BJ (cell line): ENCODE measurements at regions not wholly inside any gene's neighbourhood (a gene's known extent, or its start where the extent isn't known, plus 50 kb on each side); places are given as distances from the start of the nearest gene placed in this dataset.
"Not testable (repeated sequence)": the region's sequence is repeated elsewhere in the genome, so short reads cannot be mapped to it uniquely, and the experiment has no call there.

ENCODE experiments used
- CTCF ChIA-PET: fragments of 350-600 bp; formaldehyde crosslinking; extraction: SDS; loops from one replicate; lab custom pipeline; 2021; ENCODE audit warnings: antibody characterized with exemption, inconsistent platforms; lab: Yijun Ruan, JAX
- POLR2A ChIA-PET: fragments of 300-600 bp; sonication (Branson Sonifier 250); formaldehyde crosslinking; extraction: SDS; loops from one replicate; lab custom pipeline; 2021; ENCODE audit warnings: antibody characterized with exemption; lab: Charles Lee
- DNase-seq: peaks from one replicate; pipeline ENCODE4 v3.0.0-alpha.2; 2011; ENCODE audit warnings: low read depth
- H3K27me3 ChIP-seq: 2 replicates; pipeline ENCODE4 v1.6.0; 2011; ENCODE audit warnings: low read length; ENCODE audit not compliant: control insufficient read depth, insufficient read depth
- H3K36me3 ChIP-seq: 2 replicates; pipeline ENCODE4 v1.5.1; 2011; ENCODE audit warnings: low read length; ENCODE audit not compliant: control insufficient read depth, insufficient read depth
- H3K4me3 ChIP-seq: 2 replicates; pipeline ENCODE4 v1.5.1; 2011; ENCODE audit warnings: low read depth, mild to moderate bottlenecking, control low read depth, low read length
- TF ChIP-seq, protein P1 (sequence below): IDR thresholded peaks from 2 replicates; pipeline ENCODE4 v1.5.1; 2011; ENCODE audit warnings: low read depth, mild to moderate bottlenecking, control low read depth, inconsistent platforms, low read length, moderate library complexity; ENCODE audit not compliant: insufficient read depth

DNA sequence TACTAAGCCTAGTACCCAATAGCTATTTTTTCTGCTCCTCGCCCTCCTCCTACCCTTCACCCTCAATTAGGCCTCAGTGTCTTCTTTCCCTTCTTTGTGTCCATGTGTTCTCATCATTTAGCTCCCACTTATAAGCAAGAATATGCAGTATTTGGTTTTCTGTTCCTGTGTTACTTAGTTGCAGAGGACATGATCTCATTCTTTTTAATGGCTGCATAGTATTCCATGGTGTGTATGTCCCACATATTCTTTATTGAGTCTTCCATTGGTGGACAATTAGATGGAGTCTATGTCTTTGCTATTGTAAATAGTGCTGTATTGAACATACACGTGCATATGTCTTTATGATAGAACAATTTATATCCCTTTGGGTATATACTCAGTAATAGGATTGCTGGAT lies 106.9 kb upstream of the NR5A2 start:
- TF ChIP-seq, protein P1, sequence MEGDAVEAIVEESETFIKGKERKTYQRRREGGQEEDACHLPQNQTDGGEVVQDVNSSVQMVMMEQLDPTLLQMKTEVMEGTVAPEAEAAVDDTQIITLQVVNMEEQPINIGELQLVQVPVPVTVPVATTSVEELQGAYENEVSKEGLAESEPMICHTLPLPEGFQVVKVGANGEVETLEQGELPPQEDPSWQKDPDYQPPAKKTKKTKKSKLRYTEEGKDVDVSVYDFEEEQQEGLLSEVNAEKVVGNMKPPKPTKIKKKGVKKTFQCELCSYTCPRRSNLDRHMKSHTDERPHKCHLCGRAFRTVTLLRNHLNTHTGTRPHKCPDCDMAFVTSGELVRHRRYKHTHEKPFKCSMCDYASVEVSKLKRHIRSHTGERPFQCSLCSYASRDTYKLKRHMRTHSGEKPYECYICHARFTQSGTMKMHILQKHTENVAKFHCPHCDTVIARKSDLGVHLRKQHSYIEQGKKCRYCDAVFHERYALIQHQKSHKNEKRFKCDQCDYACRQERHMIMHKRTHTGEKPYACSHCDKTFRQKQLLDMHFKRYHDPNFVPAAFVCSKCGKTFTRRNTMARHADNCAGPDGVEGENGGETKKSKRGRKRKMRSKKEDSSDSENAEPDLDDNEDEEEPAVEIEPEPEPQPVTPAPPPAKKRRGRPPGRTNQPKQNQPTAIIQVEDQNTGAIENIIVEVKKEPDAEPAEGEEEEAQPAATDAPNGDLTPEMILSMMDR: no peak
- CTCF ChIA-PET: interaction anchor here (0.6 kb wide), 1 partner anchor 63 kb away, joined by 3 read pairs; no protein-coding TSS in a partner anchor
- no peak overlapping the region for H3K4me3 ChIP-seq
- H3K27me3 ChIP-seq: no peaks in the 10 kb centered on the region
- no peak for DNase-seq
- POLR2A ChIA-PET: no interaction called here
- no peaks in the 10 kb centered on the region for H3K36me3 ChIP-seq

DNA sequence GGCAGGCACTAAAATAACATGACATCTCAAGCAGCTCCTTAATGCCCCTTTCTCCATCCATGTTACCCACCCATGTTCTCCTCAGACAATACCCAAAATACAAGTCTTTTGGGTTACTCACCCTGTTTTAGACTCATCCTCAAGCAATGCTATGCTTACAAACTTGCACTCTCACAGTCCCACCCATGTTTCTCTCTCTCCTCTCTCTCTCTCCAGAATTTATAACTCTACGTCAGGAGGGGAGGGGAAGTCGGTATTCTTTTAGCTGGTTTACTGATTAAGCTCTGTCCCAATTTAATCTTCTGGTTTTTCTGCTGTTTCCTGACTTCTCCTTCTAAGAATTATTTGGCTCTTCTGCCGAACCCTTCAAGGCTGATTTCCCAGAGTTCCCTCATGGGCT lies 98.0 kb upstream of the NR5A2 start:
- no peaks in the 10 kb centered on the region for H3K27me3 ChIP-seq
- CTCF ChIA-PET: no interaction called here

DNA sequence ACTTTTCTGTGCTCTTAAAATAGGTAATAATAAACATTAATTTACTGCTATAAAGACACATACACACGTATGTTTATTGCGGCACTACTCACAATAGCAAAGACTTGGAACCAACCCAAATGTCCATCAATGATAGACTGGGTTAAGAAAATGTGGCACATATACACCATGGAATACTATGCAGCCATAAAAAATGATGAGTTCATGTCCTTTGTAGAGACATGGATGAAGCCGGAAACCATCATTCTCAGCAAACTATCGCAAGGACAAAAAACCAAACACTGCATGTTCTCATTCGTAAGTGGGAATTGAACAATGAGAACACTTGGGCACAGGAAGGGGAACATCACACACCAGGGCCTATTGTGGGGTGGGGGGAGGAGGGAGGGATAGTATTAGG lies 97.4 kb upstream of the NR5A2 start:
- DNase-seq, POLR2A ChIA-PET, H3K4me3 ChIP-seq, CTCF ChIA-PET, H3K36me3 ChIP-seq, H3K27me3 ChIP-seq: not testable (repeated sequence)

More for the DNA sequence above, 98.0 kb upstream of the NR5A2 start:
- no peak for DNase-seq
- POLR2A ChIA-PET: no interaction called here
- no peak overlapping the region for H3K4me3 ChIP-seq
- TF ChIP-seq, protein P1: no peak
- H3K36me3 ChIP-seq: no peaks in the 10 kb centered on the region

DNA sequence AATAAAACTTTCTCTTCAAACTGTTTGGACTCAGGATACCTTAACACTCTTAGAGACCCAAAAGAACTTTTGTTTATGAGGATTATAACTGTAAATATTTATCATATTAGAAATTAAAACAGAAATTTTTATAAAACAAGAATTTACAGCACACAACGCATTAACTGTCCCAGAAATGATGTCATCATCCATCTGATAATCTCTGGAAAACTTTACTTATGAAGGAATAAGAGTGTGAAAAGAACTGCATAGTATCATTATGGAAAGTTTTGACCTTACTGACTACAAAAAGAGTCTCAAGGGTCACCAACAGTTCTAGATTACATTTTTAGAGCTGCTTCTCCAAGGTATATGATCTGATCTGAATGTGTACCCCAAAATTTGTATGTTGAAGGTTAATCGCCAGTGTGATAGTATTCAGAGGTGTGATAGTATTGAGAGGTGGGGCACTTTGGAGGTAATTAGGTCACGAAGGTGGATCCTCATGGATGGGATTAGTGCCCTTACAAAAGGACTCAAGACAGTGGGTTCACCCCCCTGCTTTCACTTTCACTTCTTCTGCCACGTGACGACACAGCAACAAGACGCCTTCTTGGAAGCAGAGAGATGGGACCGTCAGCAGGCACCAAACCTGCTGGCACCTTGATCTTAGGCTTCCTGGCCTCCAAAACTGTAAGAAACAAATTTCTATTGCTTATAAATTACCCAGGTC lies 95.7 kb upstream of the NR5A2 start:
- Histone ChIP-seq H3K27me3 (no peaks in the 10 kb centered on the region), H3K4me3 (no peak overlapping the region), H3K36me3 (no peaks in the 10 kb centered on the region)
- DNase-seq: no peak
- CTCF ChIA-PET: no interaction called here
- TF ChIP-seq, protein P1: no peak
- POLR2A ChIA-PET: interaction anchor here (0.9 kb wide), 1 partner anchor 133 kb away, joined by 3 read pairs; no protein-coding TSS in a partner anchor

DNA sequence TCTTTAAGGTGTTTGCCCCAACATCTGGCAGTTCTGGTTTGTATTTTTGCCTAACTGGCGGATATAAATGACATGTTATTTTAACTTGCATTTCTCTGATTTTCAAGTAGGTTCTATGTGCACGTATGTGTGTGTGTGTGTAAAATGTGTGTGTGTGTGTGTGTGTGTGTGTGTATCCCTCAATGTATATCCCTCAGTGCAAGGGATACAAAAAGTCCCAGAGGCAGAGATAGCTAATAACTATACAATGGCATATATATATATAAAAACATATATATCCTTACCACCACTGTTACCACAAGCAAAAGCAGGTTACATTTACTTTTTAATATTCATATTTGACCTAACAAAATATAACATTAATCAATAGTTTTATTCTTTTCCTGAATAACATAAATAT lies 95.0 kb upstream of the NR5A2 start:
- H3K4me3 ChIP-seq: no peak overlapping the region
- POLR2A ChIA-PET: no interaction called here
- TF ChIP-seq, protein P1: no peak

DNA sequence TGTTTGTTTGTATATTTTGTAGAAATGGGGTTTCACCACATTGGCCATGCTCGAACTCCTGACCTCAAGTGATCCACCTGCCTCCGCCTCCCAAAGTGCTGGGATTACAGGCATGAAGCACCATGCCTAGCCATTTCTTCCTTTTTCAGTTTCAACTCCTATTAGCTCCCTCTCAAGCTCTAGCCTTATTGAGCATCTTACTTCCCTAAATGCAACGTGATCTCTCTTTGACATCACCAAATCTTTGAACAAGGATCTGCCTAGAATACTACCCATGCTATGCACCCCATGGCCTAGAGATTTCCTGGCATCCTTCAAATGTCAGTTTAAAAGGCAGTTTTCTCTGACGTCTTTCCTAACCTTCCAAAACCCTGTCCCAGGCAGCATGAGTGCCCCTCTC lies 91.1 kb upstream of the NR5A2 start:
- ChIA-PET CTCF (no interaction called here), POLR2A (interaction anchor here (0.5 kb wide), 1 partner anchor 740 kb away, joined by 11 read pairs; no protein-coding TSS in a partner anchor)
- TF ChIP-seq, protein P1: no peak
- Histone ChIP-seq H3K36me3 (no peaks in the 10 kb centered on the region), H3K4me3 (no peak overlapping the region), H3K27me3 (no peaks in the 10 kb centered on the region)
- no peak for DNase-seq

More for the DNA sequence above, 95.0 kb upstream of the NR5A2 start:
- no peaks in the 10 kb centered on the region for H3K27me3 ChIP-seq
- H3K36me3 ChIP-seq: no peaks in the 10 kb centered on the region
- DNase-seq: no peak
- CTCF ChIA-PET: no interaction called here
